Neural progenitor cell (in vitro differentiated cells): ENCODE measurements at regions not wholly inside any gene's neighbourhood (a gene's known extent, or its start where the extent isn't known, plus 50 kb on each side); places are given as distances from the start of the nearest gene placed in this dataset.

Experiments
- CTCF ChIP-seq: fragments of 200-600 bp; sonication (generic); IDR thresholded peaks from 2 replicates; pipeline ENCODE4 v1.5.1; 2017; ENCODE audit warnings: antibody characterized with exemption, mild to moderate bottlenecking
- EZH2 ChIP-seq: fragments of 200-600 bp; sonication (generic); IDR thresholded peaks from 2 replicates; pipeline ENCODE4 v1.6.1; 2017; ENCODE audit warnings: antibody characterized with exemption, mild to moderate bottlenecking, moderate library complexity

GRCh38 chr3:180223268-180223667, 186.5 kb upstream of the PEX5L start:
- TF ChIP-seq CTCF, result no peak
- TF ChIP-seq EZH2, result no peak
